Neuronal stem cell (in vitro differentiated cells): ENCODE measurements at regions not wholly inside any gene's neighbourhood (a gene's known extent, or its start where the extent isn't known, plus 50 kb on each side); places are given as distances from the start of the nearest gene placed in this dataset.
"Not testable (repeated sequence)": the region's sequence is repeated elsewhere in the genome, so short reads cannot be mapped to it uniquely, and the experiment has no call there.

ENCODE experiments used
- DNase-seq: peaks from one replicate; pipeline ENCODE4 v3.0.0-alpha.2; 2013; ENCODE audit warnings: low spot score
- H2AFZ ChIP-seq: one replicate; pipeline ENCODE4 v1.6.1; 2013; ENCODE audit warnings: mild to moderate bottlenecking, low read length, inconsistent platforms
- H2AK5ac ChIP-seq: 2 replicates; pipeline ENCODE4 v1.6.1; 2013; ENCODE audit warnings: low read depth, mild to moderate bottlenecking, inconsistent platforms, low read length, moderate library complexity, mixed read lengths
- H2BK120ac ChIP-seq: 2 replicates; pipeline ENCODE4 v1.6.1; 2013; ENCODE audit warnings: low read depth, mild to moderate bottlenecking, inconsistent platforms, low read length, moderate library complexity, mixed read lengths
- H2BK12ac ChIP-seq: one replicate; pipeline ENCODE4 v1.6.1; 2013; ENCODE audit warnings: low read length, inconsistent platforms
- H2BK15ac ChIP-seq: 2 replicates; pipeline ENCODE4 v1.6.1; 2013; ENCODE audit warnings: mild to moderate bottlenecking, low read length, inconsistent platforms, mixed read lengths
- H2BK5ac ChIP-seq: one replicate; pipeline ENCODE4 v1.6.1; 2013; ENCODE audit warnings: inconsistent platforms, mild to moderate bottlenecking, low read length, moderate library complexity
- H3K14ac ChIP-seq: one replicate; pipeline ENCODE4 v1.6.1; 2013; ENCODE audit warnings: low read length, inconsistent platforms
- H3K18ac ChIP-seq: 2 replicates; pipeline ENCODE4 v1.6.1; 2013; ENCODE audit warnings: low read length, inconsistent platforms
- H3K23ac ChIP-seq: 2 replicates; pipeline ENCODE4 v1.6.1; 2013; ENCODE audit warnings: low read depth, mild to moderate bottlenecking, mixed read lengths, low read length, inconsistent platforms; ENCODE audit not compliant: poor library complexity
- H3K27ac ChIP-seq: replicated peaks from 3 replicates; pipeline ENCODE4 v1.5.1; 2013; ENCODE audit warnings: low read length, inconsistent platforms
- H3K27me3 ChIP-seq, 3 experiments: 2 replicates each; pipeline ENCODE4 v1.6.1; 2013; ENCODE audit warnings: low read length in 3 of 3, mild to moderate bottlenecking in 2 of 3, inconsistent platforms in 1 of 3, low read depth in 1 of 3, mixed read lengths in 1 of 3, moderate library complexity in 1 of 3; ENCODE audit not compliant: control insufficient read depth in 3 of 3, insufficient read depth in 3 of 3
- H3K36me3 ChIP-seq, 2 donors: replicated peaks in 1 of 2; 2 replicates each; pipeline ENCODE4 v1.6.1; 2013; ENCODE audit warnings: low read length in 2 of 2; ENCODE audit not compliant: control insufficient read depth in 2 of 2, insufficient read depth in 2 of 2
- H3K4ac ChIP-seq: 2 replicates; pipeline ENCODE4 v1.6.1; 2013; ENCODE audit warnings: inconsistent platforms, mild to moderate bottlenecking, low read length, moderate library complexity
- H3K4me1 ChIP-seq, 2 donors: 1 replicate in 1 of 2; 2 replicates in 1 of 2; pipeline ENCODE4 v1.6.1; 2013; ENCODE audit warnings: low read length in 2 of 2, low read depth in 1 of 2; ENCODE audit not compliant: control insufficient read depth in 2 of 2, insufficient read depth in 1 of 2
- H3K4me2 ChIP-seq: one replicate; pipeline ENCODE4 v1.6.1; 2013; ENCODE audit warnings: mild to moderate bottlenecking, low read length, inconsistent platforms; ENCODE audit not compliant: insufficient read depth, poor library complexity, severe bottlenecking
- H3K4me3 ChIP-seq, 2 donors: 2 replicates each; pipeline ENCODE4 v1.5.1; 2013; ENCODE audit warnings: low read length in 2 of 2, mild to moderate bottlenecking in 2 of 2, inconsistent platforms in 1 of 2, moderate library complexity in 1 of 2
- H3K79me1 ChIP-seq: one replicate; pipeline ENCODE4 v1.6.1; 2013; ENCODE audit warnings: low read depth, mild to moderate bottlenecking, inconsistent platforms, low read length, moderate library complexity
- H3K9ac ChIP-seq: one replicate; pipeline ENCODE4 v1.6.1; 2013; ENCODE audit warnings: mild to moderate bottlenecking, low read depth, low read length, inconsistent platforms; ENCODE audit not compliant: poor library complexity
- H3K9me3 ChIP-seq, 2 donors: replicated peaks in 1 of 2; 2 replicates each; pipeline versions ENCODE3 to v1.6.1; 2013; ENCODE audit warnings: low read length in 2 of 2, mild to moderate bottlenecking in 2 of 2, inconsistent platforms in 1 of 2, low read depth in 1 of 2, mixed read lengths in 1 of 2, moderate library complexity in 1 of 2; ENCODE audit not compliant: control insufficient read depth in 2 of 2, insufficient read depth in 1 of 2
- H4K8ac ChIP-seq: one replicate; pipeline ENCODE4 v1.6.1; 2013; ENCODE audit warnings: low read depth, mild to moderate bottlenecking, inconsistent platforms, low read length, moderate library complexity
- H4K91ac ChIP-seq: one replicate; pipeline ENCODE4 v1.6.1; 2013; ENCODE audit warnings: low read length, low read depth, mild to moderate bottlenecking, inconsistent platforms; ENCODE audit not compliant: poor library complexity
- WGBS, 2 donors: extraction: QIAGEN DNeasy Blood & Tissue Kit; methylation state at CpG; one replicate each; pipeline ENCODE4 v1.1.7; 2013; ENCODE audit warnings: missing lambda C conversion rate in 2 of 2, mixed read lengths in 1 of 2; ENCODE audit not compliant: insufficient read length in 2 of 2, insufficient replicate concordance in 1 of 2; ENCODE audit errors: extremely low coverage in 2 of 2; 5-methylcytosine and 5-hydroxymethylcytosine counted together

DNA sequence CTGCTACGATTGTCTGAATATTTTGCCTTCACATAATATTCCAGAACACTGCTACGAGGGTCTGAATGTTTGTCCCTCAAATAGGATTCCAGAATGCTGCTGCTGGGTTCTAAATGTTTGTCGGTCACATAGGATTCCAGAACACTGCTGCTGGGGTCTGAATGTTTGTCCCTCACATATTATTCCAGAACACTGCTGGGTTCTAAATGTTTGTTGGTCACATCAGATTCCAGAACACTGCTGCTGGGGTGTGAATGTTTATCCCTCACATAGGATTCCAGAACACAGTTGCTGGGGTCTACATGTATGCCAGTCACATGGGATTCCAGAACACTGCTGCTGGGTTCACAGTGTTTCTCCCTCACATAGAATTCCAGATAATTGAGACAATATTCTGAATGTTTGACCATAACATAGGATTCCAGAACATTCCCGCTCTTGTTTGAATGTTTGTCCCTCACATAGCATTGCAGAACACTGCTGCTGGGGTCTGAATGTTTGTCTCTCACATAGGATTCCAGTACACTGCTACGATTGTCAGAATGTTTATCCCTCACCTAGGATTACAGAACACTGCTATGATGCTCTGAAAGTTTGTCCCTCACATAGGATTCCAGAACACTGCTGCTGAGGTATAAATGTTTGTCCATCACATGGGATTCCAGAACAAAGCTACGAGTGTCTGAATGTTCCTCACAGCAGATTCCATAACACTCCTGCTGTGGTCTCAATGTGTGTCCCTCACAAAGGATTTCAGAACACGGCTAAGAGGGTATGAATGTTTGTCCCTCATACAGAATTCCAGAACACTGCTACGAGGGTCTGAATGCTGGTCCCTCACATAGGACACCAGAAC is 201.8 kb downstream of the FOXD4L6 start:
- H3K79me1 ChIP-seq, result no peaks in the 10 kb centered on the region
- H3K9ac ChIP-seq, result no peak overlapping the region
- DNase-seq, result no peak
- no peak overlapping the region for H2AFZ ChIP-seq
- no peaks in the 10 kb centered on the region for H3K36me3 ChIP-seq
- no peak overlapping the region for H3K4me2 ChIP-seq
- no peak overlapping the region for H2BK15ac ChIP-seq
- H4K8ac ChIP-seq, result no peak overlapping the region
- H2BK12ac ChIP-seq, result no peak overlapping the region
- peaks cover 0 to 51% of the 10 kb centered on the region in 2 donors for H3K9me3 ChIP-seq
- H2AK5ac ChIP-seq, result no peak overlapping the region
- no peak overlapping the region for H2BK120ac ChIP-seq
- no peak overlapping the region for H4K91ac ChIP-seq
- H3K4me3 ChIP-seq, result no peak overlapping the region
- no peak overlapping the region for H3K18ac ChIP-seq
- no peaks in the 10 kb centered on the region for H3K27me3 ChIP-seq
- H2BK5ac ChIP-seq, result no peak overlapping the region
- H3K14ac ChIP-seq, result no peak overlapping the region
- H3K27ac ChIP-seq, result no peak overlapping the region
- H3K4ac ChIP-seq, result no peak overlapping the region
- no peaks in the 10 kb centered on the region for H3K4me1 ChIP-seq
- WGBS, 2 donors, result no CpG with 5 or more reads among the region's 8 CpGs
- no peak overlapping the region for H3K23ac ChIP-seq

DNA sequence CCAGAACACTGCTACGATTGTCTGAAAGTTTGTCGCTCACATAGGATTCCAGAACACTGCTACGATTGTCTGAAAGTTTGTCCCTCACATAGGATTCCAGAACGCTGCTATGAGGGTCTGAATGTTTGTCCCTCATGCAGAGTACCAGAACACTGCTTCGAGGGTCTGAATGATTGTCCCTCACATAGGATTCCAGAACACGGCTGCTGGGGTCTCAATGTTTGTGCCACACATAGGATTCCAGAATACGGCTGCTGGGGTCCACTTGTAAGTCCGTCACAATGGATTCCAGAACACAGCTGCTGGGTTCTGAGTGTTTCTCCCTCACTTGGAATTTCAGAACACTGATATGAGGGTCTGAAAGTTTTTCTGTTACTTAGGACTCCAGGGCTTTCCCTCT is 203.3 kb downstream of the FOXD4L6 start:
- Histone ChIP-seq H3K4ac (no peak overlapping the region), H3K23ac (no peak overlapping the region), H2AFZ (no peak overlapping the region), H3K4me3 (no peak overlapping the region), H3K18ac (no peak overlapping the region), H2AK5ac (no peak overlapping the region), H3K4me1 (no peaks in the 10 kb centered on the region), H2BK12ac (no peak overlapping the region), H3K36me3 (no peaks in the 10 kb centered on the region), H3K14ac (no peak overlapping the region), H3K4me2 (no peak overlapping the region), H2BK5ac (no peak overlapping the region), H3K9ac (no peak overlapping the region), H3K9me3 (peaks cover 0 to 48% of the 10 kb centered on the region in 2 donors), H2BK120ac (no peak overlapping the region), H2BK15ac (no peak overlapping the region), H4K91ac (no peak overlapping the region), H3K79me1 (no peaks in the 10 kb centered on the region), H4K8ac (no peak overlapping the region), H3K27ac (no peak overlapping the region), H3K27me3 (no peaks in the 10 kb centered on the region)
- WGBS, 2 donors, result no CpG with 5 or more reads among the region's 8 CpGs
- DNase-seq, result no peak

DNA sequence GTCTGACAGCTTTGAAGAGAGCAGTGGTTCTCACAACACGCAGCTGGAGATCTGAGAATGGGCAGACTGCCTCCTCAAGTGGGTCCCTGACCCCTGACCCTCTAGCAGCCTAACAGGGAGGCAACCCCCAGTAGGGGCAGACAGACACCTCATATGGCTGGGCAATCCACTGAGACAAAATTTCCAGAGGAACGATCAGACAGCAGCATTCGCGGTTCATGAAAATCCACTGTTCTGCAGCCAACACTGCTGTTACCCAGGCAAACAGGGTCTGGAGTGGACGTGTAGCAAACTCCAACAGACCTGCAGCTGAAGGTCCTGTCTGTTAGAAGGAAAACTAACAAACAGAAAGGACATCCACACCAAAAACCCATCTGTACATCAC is 212.1 kb downstream of the FOXD4L6 start:
- no CpG with 5 or more reads among the region's 5 CpGs for WGBS, 2 donors
- not testable (repeated sequence) for H3K4ac ChIP-seq, H3K9ac ChIP-seq, H3K27ac ChIP-seq, H2BK120ac ChIP-seq, H3K4me1 ChIP-seq, H3K4me2 ChIP-seq, H3K18ac ChIP-seq, H3K79me1 ChIP-seq, H2BK15ac ChIP-seq, H3K14ac ChIP-seq, H2BK5ac ChIP-seq, H4K8ac ChIP-seq, H3K27me3 ChIP-seq, H2AFZ ChIP-seq, H3K36me3 ChIP-seq, H2AK5ac ChIP-seq, H4K91ac ChIP-seq, H2BK12ac ChIP-seq, H3K4me3 ChIP-seq, DNase-seq, H3K23ac ChIP-seq
- H3K9me3 ChIP-seq, result peaks cover 8 to 32% of the 10 kb centered on the region in 2 donors

DNA sequence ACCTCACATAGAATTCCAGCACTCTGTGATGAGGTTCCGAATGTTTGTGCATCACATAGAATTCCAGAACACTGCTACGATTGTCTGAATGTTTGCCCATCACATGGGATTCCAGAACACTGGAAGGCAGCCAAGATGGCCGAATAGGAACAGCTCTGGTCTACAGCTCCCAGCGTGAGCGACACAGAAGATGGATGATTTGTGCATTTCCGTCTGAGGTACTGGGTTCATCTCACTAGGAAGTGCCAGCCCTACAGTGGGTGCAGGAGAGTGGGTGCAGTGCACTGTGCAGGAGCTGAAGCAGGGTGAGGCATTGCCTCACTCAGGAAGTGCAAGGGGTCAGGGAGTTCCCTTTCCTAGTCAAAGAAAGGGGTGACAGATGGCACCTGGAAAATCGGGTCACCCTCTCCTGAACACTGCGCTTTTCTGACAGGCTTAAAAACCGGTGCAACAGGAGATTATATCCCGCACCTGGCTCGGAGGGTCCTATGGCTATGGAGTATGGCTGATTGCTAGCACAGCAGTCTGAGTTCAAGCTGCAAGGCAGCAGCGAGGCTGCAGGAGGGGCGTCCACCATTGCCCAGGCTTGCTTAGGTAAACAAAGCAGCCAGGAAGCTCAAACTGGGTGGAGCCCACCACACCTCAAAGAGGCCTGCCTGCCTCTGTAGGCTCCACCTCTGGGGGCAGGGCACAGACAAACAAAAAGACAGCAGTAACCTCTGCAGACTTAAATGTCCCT is 212.7 kb downstream of the FOXD4L6 start:
- not testable (repeated sequence) for H3K18ac ChIP-seq, H3K14ac ChIP-seq, H2BK120ac ChIP-seq, DNase-seq, H2BK15ac ChIP-seq, H3K79me1 ChIP-seq, H2BK5ac ChIP-seq, H4K91ac ChIP-seq, H3K4ac ChIP-seq, H2AFZ ChIP-seq, H3K36me3 ChIP-seq, H3K27me3 ChIP-seq, H2AK5ac ChIP-seq, H3K23ac ChIP-seq, H2BK12ac ChIP-seq, H3K4me1 ChIP-seq, H4K8ac ChIP-seq, H3K4me2 ChIP-seq, H3K27ac ChIP-seq, H3K9ac ChIP-seq
- Histone ChIP-seq H3K9me3 (peaks cover 8 to 32% of the 10 kb centered on the region in 2 donors), H3K4me3 (peak overlapping the region in 1 of 2 donors; percentile 59)
- WGBS, 2 donors, result no CpG with 5 or more reads among the region's 13 CpGs
